HG03432 (cell line): ENCODE measurements at regions not wholly inside any gene's neighbourhood (a gene's known extent, or its start where the extent isn't known, plus 50 kb on each side); places are given as distances from the start of the nearest gene placed in this dataset.

Experiments used
- ATAC-seq: cut with Tn5 transposase; IDR thresholded peaks from one replicate; pipeline ENCODE4 v1.9.1; 2021; ENCODE audit warnings: mild to moderate bottlenecking, moderate library complexity; ENCODE audit not compliant: unreplicated experiment

DNA sequence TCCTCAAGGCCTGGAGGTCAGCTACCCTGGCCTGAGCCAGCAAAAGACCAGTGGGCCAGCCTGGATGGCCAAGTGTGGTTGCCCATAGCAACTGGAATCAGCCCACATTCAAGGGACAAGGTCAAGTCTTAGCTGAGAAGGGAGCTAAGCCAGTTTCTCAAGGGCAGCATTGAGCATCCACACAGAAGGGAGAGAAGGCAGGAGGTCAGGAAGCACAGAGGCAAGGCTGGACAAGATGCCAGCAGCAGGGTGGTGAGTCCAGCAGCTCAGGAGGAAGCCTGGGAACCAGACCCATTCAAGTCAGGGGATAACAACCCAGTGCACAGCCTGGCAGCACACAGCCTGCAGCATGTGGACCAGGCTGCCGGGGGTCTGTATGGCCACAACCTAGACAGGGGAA lies 54.0 kb upstream of the ZMIZ1 start:
- ATAC-seq, result no peak

DNA sequence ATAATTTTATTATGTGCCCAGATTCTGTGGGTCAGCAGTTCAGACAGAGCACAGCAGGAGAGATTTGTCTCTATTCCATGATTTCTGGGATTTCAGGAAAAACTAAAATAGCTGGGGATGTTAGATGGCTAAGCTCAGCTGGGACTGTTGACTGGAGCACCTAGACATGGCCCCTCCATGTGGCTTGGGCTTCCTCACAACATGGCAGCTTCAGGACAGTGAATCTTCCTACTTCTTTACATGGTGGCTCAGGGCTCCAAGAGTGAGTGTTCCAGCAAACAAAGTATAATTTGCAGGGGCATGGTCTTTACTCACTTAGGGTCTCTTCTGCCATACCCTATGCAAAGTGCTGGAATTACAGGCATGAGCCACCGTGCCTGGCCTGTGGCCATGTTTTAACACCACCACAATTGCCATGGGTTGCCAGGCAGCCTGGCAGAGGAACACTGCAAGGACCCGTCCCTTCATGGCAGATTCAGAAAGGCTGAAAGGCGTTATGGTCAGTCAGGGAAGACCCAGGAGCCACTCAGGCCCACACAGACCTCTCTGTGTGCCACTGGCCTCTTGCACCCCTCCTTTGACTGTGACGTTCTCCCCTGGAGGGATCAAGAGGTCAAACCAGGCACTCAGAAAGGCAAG lies 50.8 kb upstream of the ZMIZ1 start:
- no peak for ATAC-seq

DNA sequence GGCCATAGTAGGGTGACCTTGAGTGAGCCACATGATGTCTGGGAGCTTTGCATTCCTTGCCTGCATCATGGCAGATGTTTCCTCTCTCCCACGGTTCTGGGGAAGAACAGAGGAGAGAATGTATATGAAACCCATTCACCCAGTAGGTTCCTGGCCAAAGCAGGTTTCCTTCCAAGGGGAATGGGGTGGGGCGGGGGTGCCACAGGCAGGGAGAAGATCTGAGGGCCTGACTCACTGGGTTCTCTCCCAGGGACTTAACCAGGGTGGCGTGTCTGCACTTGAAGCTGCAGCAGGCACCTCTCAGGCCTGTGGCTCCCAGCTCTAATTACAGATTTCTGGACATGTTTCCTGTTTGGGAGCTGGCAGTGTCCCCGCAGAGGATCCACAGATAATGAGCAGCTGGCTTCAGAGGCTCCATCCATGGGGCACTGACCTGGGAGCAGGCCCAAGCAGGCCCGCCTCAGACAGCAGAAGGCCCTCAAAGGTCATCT lies 50.2 kb upstream of the ZMIZ1 start:
- no peak for ATAC-seq
